Adipocyte (in vitro differentiated cells): ENCODE measurements at regions not wholly inside any gene's neighbourhood (a gene's known extent, or its start where the extent isn't known, plus 50 kb on each side); places are given as distances from the start of the nearest gene placed in this dataset.
"Not testable (repeated sequence)": the region's sequence is repeated elsewhere in the genome, so short reads cannot be mapped to it uniquely, and the experiment has no call there.

ENCODE experiments used
- DNase-seq: peaks from one replicate; pipeline ENCODE4 v3.0.0-alpha.2; 2015; ENCODE audit warnings: low read depth
- H3K27me3 ChIP-seq: replicated peaks from 2 replicates; pipeline ENCODE4 v1.7.0; 2013; ENCODE audit warnings: mild to moderate bottlenecking, low read length, moderate library complexity; ENCODE audit not compliant: control insufficient read depth, insufficient read depth
- H3K36me3 ChIP-seq: 2 replicates; pipeline ENCODE4 v1.7.0; 2013; ENCODE audit warnings: low read length, mild to moderate bottlenecking, moderate library complexity; ENCODE audit not compliant: control insufficient read depth, insufficient read depth, severe bottlenecking
- H3K4me1 ChIP-seq: 2 replicates; pipeline ENCODE4 v1.7.0; 2013; ENCODE audit warnings: mild to moderate bottlenecking, low read length, moderate library complexity; ENCODE audit not compliant: control insufficient read depth, insufficient read depth
- H3K4me3 ChIP-seq: 2 replicates; pipeline ENCODE4 v1.7.0; 2013; ENCODE audit warnings: mild to moderate bottlenecking, low read length, moderate library complexity
- H3K9ac ChIP-seq: 2 replicates; pipeline ENCODE4 v1.7.0; 2013; ENCODE audit warnings: mild to moderate bottlenecking, low read length, moderate library complexity
- H3K9me3 ChIP-seq: 2 replicates; pipeline ENCODE4 v1.7.0; 2013; ENCODE audit warnings: mild to moderate bottlenecking, low read length, moderate library complexity; ENCODE audit not compliant: control insufficient read depth

- no peak for DNase-seq
- Histone ChIP-seq H3K4me3 (no peak overlapping the region), H3K9me3 (no peaks in the 10 kb centered on the region), H3K4me1 (peaks cover 9% of the 10 kb centered on the region), H3K36me3 (no peaks in the 10 kb centered on the region), H3K9ac (no peak overlapping the region), H3K27me3 (peaks cover 22% of the 10 kb centered on the region)
Observed at GRCh38 chr12:112676507-112676906, 115.0 kb upstream of the RPH3A start.

GRCh38 chr12:112677050-112677765 is 114.3 kb upstream of the RPH3A start:
- no peak overlapping the region for H3K4me3 ChIP-seq
- no peaks in the 10 kb centered on the region for H3K9me3 ChIP-seq
- peaks cover 9% of the 10 kb centered on the region for H3K4me1 ChIP-seq
- no peak overlapping the region for H3K9ac ChIP-seq
- no peaks in the 10 kb centered on the region for H3K36me3 ChIP-seq
- no peak for DNase-seq
- peaks cover 27% of the 10 kb centered on the region for H3K27me3 ChIP-seq

GRCh38 chr12:112680993-112681392 is 110.6 kb upstream of the RPH3A start:
- Histone ChIP-seq H3K9me3 (peaks cover 3% of the 10 kb centered on the region), H3K9ac (no peak overlapping the region), H3K36me3 (no peaks in the 10 kb centered on the region), H3K27me3 (peaks cover 7% of the 10 kb centered on the region), H3K4me3 (no peak overlapping the region), H3K4me1 (peaks cover 9% of the 10 kb centered on the region)
- DNase-seq = no peak

GRCh38 chr12:112682586-112682985 is 109.0 kb upstream of the RPH3A start:
- no peak for DNase-seq
- Histone ChIP-seq H3K36me3 (no peaks in the 10 kb centered on the region), H3K4me1 (no peaks in the 10 kb centered on the region), H3K4me3 (no peak overlapping the region), H3K9ac (no peak overlapping the region), H3K9me3 (peaks cover 3% of the 10 kb centered on the region), H3K27me3 (peaks cover 7% of the 10 kb centered on the region)

- Histone ChIP-seq H3K9me3 (peaks cover 3% of the 10 kb centered on the region), H3K9ac (no peak overlapping the region), H3K36me3 (no peaks in the 10 kb centered on the region), H3K4me1 (no peaks in the 10 kb centered on the region), H3K4me3 (no peak overlapping the region), H3K27me3 (peaks cover 10% of the 10 kb centered on the region)
- no peak for DNase-seq
Observed at GRCh38 chr12:112684742-112685141, 106.8 kb upstream of the RPH3A start.

- Histone ChIP-seq H3K36me3 (no peaks in the 10 kb centered on the region), H3K9ac (no peak overlapping the region), H3K4me1 (no peaks in the 10 kb centered on the region), H3K9me3 (peaks cover 3% of the 10 kb centered on the region), H3K27me3 (peaks cover 12% of the 10 kb centered on the region), H3K4me3 (no peak overlapping the region)
- DNase-seq = no peak
Observed at GRCh38 chr12:112685321-112685720, 106.2 kb upstream of the RPH3A start.

GRCh38 chr12:112686373-112686772 is 105.2 kb upstream of the RPH3A start:
- no peaks in the 10 kb centered on the region for H3K36me3 ChIP-seq
- no peaks in the 10 kb centered on the region for H3K4me1 ChIP-seq
- H3K27me3 ChIP-seq = peaks cover 12% of the 10 kb centered on the region
- H3K9me3 ChIP-seq = peaks cover 3% of the 10 kb centered on the region
- H3K4me3 ChIP-seq = no peak overlapping the region
- no peak overlapping the region for H3K9ac ChIP-seq
- peak; percentile 7 for DNase-seq

GRCh38 chr12:112694065-112694464 is 97.5 kb upstream of the RPH3A start:
- no peak overlapping the region for H3K9ac ChIP-seq
- no peaks in the 10 kb centered on the region for H3K36me3 ChIP-seq
- no peaks in the 10 kb centered on the region for H3K9me3 ChIP-seq
- H3K4me1 ChIP-seq = peaks cover 2% of the 10 kb centered on the region
- no peak for DNase-seq
- H3K4me3 ChIP-seq = no peak overlapping the region
- H3K27me3 ChIP-seq = peaks cover 5% of the 10 kb centered on the region

- not testable (repeated sequence) for H3K4me1 ChIP-seq, H3K9me3 ChIP-seq, H3K27me3 ChIP-seq, H3K4me3 ChIP-seq, H3K9ac ChIP-seq, H3K36me3 ChIP-seq, DNase-seq
Observed at GRCh38 chr12:112697441-112697840, 94.1 kb upstream of the RPH3A start.

GRCh38 chr12:112705037-112705632 is 86.4 kb upstream of the RPH3A start:
- H3K27me3 ChIP-seq = peaks cover 6% of the 10 kb centered on the region

GRCh38 chr12:112710414-112710813 is 81.1 kb upstream of the RPH3A start:
- Histone ChIP-seq H3K4me3 (no peak overlapping the region), H3K9me3 (no peaks in the 10 kb centered on the region), H3K9ac (no peak overlapping the region), H3K36me3 (no peaks in the 10 kb centered on the region), H3K4me1 (no peaks in the 10 kb centered on the region), H3K27me3 (no peaks in the 10 kb centered on the region)
- peak; percentile 17 for DNase-seq

More at GRCh38 chr12:112705037-112705632, 86.4 kb upstream of the RPH3A start:
- DNase-seq = no peak
- Histone ChIP-seq H3K4me3 (no peak overlapping the region), H3K36me3 (no peaks in the 10 kb centered on the region), H3K4me1 (peaks cover 9% of the 10 kb centered on the region), H3K9me3 (no peaks in the 10 kb centered on the region), H3K9ac (no peak overlapping the region)
